A204.1 (cell line): ENCODE measurements at regions not wholly inside any gene's neighbourhood (a gene's known extent, or its start where the extent isn't known, plus 50 kb on each side); places are given as distances from the start of the nearest gene placed in this dataset.
"Not testable (repeated sequence)": the region's sequence is repeated elsewhere in the genome, so short reads cannot be mapped to it uniquely, and the experiment has no call there.

Experiments
- FAIRE-seq: peaks from 2 replicates; lab custom pipeline; 2012; peaks lifted over from hg19 to GRCh38; lab: Jason Lieb, UNC

DNA sequence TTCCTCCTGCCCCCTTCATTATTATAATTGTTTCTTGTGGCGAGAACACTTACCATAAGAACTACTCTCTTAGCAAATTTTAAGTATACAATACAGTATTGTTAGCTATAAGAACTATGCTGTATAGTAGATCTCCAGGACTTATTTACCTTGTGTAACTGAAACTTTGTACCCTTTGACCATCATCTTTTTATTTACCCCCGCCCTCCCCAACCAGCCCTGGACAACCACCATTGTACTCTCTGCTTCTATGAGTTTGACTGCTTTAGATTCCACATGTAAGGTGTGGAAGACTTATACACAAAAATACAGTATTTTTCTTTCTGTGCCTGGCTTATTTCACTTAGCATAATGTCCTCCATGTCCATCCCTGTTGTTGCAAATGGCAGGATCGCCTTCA is 161.1 kb downstream of the PHF8 start:
- no peak for FAIRE-seq

DNA sequence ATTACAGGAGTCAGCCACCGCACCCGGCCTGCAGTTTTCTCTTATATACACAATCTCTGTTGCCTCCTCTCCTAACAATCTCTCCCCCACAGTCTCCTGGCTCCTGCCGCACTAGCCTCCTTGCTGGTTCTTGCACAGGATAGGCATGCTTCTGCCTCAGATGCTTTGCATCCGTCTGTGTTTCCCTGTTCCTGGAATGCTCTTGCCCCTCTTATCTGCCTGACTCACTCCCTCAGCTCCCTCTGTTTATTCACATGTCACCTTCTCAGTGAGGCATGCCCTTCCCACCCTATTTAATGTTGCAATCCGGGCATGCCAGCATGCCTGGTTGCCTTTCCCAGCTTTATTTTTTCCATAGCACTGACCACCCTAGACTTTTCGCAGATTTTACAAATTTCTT is 161.9 kb downstream of the PHF8 start:
- FAIRE-seq: no peak

DNA sequence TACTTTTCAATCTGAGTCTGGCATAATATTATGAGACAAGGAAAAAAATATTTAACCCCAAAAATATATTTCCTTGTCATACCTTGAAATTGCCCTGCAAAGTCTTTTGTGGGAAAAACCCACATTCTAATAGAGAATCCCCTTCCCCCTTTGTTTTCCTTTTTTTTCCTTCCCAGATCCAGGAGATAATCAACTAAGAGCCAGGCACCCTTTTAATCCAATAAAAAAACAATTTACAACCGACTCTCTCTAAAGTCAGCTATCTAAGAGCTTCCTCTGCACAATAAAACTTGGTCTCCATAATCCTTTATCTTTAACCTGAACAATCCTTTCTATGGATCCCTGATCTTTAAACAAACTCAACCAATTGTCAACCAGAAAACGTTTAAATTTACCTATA is 163.5 kb downstream of the PHF8 start:
- not testable (repeated sequence) for FAIRE-seq

DNA sequence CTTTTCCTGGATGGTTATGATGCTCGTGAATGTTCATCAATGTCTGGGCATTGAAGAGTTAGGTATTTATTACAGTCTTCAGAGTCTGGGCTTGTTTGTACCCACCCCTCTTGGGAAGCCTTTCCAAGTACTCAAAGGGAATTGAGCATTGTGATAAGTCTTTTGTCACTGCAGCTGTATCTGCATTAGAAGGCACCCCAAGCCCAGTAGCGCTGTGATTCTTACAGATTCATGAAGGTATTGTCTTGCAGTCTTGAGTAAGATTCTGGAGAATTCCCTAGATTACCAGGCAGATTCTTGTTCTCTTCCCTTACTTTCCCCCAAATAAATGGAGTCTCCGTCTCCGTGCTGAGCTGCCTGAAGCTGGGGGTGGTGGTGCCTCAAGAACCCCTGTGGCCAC is 173.4 kb upstream of the HUWE1 start:
- no peak for FAIRE-seq

DNA sequence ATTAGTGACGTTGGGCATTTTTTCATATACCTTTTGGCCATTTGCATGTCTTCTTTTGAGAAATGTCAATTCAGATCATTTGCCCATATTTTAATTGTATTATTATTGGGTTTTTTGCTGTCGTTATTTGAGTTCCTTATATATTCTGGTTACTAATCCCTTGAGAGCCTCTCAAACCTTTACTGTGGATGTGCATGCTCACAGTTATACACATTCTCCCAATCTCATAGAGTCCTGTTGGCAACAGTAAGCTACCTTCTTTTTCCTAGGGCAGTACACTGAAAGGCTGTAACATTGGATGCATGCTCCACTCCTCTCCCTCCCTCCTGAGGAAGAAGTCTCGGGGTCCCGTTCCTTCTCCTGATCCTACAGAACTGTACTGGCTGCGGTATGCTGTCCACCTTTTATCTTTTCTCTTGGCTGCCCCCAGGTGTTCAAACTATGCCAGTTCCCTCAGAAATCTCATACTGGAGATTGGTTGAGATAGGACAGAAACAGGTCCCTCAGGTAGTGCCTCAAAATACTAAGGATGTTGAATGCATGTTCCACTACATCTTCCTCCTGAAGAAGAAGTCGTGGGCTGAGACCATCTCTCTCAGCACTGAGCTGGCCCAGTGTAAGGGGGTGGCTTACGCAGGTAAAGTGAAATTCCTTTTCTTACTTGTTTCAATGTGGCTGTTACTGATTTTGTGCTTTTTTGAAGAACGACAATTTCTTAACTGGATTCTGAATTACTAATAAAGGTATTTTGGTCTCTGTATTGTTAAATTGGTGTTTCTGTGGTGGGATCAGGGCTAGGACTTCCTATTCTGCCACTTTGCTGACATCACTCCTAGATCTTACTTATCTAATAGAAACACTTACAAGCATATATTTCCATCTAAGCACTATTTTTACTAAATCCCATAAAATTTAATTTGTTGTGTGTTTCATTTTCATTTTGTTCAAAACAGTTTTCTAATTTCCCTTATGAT is 145.4 kb upstream of the HUWE1 start:
- FAIRE-seq: peak; percentile 3

DNA sequence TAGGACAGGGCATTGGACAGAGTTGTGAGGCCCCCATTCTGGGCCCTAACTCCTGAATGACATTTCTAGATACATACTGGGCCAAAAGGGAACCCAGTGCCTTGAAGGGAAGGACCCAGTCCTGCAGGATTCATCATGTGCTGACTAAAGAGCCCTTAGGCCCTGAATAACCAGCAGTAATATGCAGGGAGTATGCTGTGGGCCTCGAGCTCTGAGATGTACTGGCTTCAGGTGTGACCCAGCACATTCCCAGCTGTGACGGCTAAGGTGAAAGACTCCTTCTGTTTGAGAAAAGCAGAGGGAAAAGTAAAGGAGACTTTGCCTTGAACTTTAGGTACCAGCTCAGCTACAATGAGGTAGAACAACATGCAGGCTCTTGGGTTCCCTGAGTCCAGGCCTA is 138.2 kb upstream of the HUWE1 start:
- no peak for FAIRE-seq

DNA sequence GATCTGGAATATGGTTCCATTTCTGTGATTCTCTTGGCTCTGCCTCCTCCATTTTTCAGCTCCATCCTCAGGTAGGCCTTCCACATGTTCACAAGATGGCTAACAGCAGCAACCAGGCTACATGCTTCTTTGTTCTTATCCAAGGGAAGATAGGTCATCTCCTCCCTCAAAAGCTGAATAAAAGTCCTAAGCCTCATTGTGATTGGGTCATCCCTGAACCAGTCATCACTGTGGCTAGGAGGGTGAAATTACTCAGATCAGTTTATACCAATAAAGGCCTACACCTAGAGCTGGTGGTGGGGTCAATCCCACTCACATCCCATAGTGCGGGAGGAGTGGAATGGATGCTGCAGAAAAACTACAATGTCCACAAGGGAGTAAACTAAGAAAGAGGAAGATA is 131.6 kb upstream of the HUWE1 start:
- FAIRE-seq: not testable (repeated sequence)

DNA sequence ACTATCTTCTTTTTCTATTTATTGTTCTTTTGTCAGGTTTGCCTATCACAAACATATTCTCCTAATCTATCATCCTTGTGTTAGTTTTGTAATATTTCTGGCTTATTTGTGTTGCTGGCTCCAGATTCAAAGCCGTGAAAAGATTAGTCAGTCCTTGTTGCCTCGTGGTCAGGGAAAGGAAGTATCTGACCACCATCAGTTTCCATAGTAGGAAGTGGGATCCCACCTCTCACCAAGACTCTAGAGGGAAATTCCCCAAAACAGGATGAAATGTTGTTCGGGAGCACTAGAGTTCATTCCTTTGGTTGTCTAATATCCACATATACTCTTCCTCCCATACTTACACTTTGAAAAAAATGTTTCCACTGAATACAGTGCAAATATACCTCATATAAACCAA is 131.0 kb upstream of the HUWE1 start:
- no peak for FAIRE-seq

DNA sequence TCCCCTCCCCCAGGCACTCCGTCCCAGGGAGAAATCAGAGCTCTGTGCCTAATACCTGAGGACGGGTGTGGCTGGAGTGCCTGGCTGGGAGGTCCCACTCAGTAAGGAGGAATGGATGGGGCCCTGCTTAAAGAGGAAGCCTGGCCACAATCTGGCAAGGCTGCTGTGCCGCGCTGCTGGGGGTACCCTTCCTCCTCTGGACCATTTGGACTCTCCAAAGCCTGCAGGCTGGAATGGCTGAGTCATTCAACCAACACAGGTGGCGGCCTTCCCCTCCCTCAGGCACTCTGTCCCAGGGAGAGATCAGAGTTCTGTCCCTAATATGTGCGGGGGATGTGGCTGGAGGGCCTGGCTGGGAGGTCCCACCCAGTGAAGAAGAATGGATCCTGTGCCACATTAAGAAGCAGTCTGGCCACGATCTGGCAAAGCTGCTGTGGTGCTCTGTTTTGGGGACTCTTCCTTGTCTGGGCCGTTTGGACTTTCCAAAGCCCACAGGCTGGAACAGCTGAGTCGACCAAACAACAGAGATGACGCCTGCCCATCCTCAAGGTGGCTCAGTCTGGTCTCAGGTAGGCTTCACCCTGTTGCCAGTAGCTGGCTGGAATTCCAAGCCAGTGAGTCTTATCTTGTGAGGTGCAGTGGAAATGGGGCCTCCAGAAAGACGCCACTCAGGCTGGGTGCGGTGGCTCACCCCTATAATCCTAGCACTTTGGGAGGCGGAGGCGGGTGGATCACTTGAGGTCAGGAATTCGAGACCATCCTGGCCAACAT is 127.3 kb upstream of the HUWE1 start:
- FAIRE-seq: no peak

DNA sequence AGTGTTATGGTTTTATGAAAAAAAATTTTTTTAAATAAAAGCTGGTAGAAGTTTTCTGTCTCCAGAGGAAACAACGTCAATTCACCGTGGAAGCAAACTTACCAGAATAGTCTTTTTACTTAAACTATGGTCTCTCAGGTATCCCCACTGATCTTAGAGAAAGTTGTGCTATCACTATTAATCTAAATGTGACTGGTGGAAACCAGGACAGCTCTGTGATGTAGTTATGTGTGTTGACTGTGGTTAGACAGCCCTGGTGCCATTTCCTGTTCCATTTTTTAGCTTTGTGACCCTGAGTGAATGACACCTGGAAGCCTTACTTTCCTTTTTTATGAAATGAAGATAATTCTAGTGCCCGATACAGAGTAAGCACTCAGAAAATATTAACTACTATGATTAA is 111.8 kb upstream of the HUWE1 start:
- FAIRE-seq: no peak

DNA sequence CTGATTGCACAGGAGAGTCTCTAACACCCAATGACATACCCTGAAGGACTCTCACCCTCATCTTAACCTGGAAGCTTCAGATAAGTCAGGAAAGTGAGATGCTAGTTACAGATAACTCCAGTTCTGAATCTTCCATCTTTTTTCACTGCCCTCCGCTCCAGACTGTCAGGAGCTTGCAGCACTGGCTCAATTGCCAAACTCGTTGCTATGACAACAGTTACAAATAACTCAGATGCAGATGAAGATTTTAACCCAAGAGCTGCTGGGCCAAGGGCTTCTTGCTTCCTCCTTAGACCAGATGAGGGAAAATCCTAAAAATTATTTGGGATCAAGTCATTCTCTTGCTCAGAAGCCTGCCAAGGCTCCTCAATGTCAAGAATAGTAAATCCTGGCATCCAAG is 109.1 kb upstream of the HUWE1 start:
- no peak for FAIRE-seq

DNA sequence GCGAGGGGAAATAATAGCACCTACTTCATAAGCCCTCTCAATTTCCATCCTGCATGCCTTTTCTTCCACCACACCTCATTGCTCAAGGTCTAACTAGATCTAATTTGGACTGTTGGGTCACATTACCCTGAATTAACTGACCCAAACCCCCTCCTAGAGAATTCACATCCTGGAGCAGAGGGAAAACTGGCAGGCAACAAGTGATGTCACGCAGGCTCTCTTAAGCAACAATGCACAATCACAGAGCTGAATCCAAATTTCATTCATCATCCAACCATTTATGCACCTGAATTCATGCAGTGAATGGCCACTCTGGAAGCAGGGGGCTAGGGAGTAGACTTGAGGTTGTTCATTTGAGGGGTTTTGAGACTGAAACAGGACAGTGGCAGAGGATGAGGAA is 107.7 kb upstream of the HUWE1 start:
- FAIRE-seq: no peak

DNA sequence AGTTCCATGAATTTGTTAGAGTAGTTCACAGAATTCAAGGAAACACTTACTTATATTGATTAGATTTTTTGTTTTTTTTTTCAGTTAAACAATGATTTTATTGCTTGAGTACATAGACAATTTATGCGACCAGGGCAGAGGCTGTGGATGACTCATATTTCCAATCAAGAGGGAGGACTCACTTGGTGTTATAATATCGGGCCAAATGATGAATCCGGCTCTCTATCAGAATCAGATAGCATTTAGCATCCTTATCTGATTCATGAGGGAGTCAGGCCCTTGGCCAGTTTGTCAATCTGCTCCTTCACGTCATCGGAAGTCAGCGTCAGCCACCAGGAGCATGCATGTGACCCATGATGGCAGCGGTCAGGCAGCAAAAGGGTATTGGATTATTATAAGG is 82.3 kb upstream of the HUWE1 start:
- FAIRE-seq: no peak

DNA sequence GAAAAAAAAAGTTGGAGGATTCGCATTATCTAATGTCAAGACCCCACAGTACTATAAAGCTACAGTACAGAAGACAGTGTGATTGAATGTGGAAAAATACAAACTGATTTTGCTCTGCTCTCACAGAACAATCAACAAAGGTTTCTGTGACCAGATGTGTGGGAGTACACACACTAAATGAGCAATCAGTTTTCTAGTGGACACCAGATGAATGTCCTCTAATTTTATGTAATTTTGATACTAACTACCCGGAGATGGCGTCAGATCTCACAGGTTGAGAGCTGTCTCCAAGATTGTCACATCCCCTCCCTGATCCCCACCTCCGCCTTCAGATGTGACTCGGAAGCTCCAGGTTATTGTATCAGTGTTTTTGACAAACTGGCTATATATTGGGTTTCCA is 81.9 kb upstream of the HUWE1 start:
- FAIRE-seq: no peak

DNA sequence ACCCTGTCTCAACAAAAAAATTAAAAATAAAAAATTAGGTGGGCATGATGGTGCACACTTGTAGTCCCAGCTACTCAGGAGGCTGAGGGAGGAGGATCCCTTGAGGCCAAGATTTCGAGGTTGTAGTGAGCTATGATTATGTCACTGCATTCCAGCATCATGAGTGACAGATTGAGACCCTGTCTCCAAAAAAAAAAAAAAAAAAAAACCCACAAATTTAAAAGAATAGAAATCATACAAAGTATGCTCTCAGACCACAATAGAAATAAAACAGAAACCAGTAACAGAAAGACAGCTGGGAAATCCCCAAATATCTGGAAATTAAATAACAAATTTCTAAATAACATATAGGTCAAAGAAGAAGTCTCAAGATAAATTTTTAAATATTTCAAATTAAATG is 81.0 kb upstream of the HUWE1 start:
- FAIRE-seq: no peak

DNA sequence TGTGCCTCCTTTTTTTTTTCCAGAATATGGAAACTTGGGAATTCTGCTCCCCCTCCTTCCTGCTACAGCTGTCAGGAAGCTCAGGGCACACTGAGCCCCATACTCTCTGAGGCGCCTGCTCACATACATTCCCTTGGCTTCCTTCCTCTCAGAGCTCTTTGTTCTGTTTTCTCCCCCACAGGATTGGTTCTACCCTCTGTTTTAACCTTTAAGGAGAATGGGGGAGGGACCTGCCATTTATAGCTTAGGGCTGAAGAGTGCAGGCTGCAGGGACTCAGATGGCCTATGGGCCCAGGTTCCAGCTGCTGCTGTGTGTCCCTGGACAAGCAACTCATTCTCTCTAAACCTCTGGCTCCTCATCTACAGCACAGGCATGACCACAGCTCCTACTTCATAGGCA is 70.7 kb upstream of the HUWE1 start:
- not testable (repeated sequence) for FAIRE-seq

DNA sequence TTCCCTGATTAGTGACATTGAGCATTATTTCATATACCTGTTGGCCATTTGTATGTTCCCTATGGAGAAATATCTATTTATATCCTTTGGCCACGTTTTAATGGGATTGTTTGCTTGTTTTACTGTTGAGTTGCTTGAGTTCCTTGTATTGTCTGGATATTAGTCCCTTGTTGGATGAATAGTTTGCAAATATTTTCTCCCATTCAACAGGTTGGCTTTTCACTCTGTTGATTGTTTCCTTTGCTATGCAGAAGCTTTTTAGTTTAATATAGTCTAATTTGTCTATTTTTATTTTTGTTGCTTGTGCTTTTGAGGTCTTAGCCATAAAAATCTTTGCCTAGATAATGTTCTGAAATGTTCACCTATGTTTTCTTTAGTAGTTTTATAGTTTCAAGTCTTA is 60.2 kb upstream of the HUWE1 start:
- no peak for FAIRE-seq

DNA sequence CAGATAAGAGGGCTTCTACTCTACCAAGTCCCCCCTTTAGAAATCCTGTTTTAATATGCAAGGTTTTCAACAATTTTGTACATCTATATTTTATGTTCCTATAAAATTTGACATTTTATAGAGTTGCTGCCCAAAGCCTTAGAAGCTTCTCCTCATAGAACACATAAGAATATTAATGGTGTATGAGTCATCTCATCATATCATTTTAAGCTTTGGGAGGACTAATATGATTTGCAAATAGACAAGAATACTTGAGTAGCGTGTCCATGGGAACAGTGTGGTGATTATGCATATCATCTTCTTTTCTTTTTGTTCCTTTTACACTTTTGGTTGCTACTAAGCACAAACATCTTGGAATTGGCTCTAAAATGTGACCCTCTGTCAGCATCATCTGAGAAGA is 56.7 kb upstream of the HUWE1 start:
- FAIRE-seq: no peak

DNA sequence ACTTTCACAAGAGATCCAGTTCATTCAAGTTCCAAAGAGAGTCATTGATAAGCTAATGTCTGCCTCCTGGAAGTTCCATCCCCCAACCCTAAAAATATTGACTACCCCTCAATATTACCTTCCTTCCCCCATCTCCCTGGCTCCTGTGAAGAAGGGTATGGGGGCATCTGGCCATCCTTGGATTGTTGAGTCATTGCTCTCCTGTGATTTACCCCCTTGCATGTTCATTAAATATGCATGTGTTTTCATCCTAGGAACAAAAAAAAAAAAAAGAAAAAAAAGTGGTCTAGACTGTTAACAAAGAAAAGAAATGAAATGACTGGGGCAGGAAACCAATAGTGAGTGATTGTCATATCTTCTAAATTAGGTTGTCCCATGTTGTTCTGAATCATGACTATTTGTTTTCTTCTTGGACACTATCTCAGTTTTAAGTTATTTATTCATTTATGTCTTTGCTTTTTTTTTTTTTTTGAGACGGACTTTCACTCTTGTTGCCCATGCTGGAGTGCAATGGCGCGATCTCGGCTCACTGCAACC is 51.9 kb upstream of the HUWE1 start:
- no peak for FAIRE-seq
